HG02981 (cell line): ENCODE measurements at regions not wholly inside any gene's neighbourhood (a gene's known extent, or its start where the extent isn't known, plus 50 kb on each side); places are given as distances from the start of the nearest gene placed in this dataset.
"Not testable (repeated sequence)": the region's sequence is repeated elsewhere in the genome, so short reads cannot be mapped to it uniquely, and the experiment has no call there.

Experiments
- ATAC-seq: cut with Tn5 transposase; IDR thresholded peaks from one replicate; pipeline ENCODE4 v1.9.1; 2021; ENCODE audit warnings: mild to moderate bottlenecking, moderate library complexity; ENCODE audit not compliant: unreplicated experiment

DNA sequence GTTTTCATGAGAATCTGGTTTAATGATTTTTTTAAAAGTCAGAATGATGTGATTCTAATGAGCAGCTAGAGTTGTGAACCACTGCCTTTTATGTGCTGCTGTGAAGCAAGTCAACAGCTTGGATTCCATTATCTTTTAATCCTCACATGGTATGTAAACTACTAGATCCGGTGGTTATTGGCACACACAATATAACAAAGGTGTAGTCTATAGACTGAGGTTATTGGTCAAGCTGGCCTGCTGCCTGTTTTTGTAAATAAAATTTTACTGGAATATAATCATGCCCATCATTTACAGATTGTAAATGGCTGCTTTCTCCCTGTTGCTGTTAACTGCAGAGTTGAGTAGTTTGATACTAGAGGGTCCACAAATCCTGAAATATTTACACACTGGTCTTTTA is 103.1 kb downstream of the OTOL1 start:
- no peak for ATAC-seq

- no peak for ATAC-seq
Observed at GRCh38 chr3:161600173-161600572, 103.6 kb downstream of the OTOL1 start.

DNA sequence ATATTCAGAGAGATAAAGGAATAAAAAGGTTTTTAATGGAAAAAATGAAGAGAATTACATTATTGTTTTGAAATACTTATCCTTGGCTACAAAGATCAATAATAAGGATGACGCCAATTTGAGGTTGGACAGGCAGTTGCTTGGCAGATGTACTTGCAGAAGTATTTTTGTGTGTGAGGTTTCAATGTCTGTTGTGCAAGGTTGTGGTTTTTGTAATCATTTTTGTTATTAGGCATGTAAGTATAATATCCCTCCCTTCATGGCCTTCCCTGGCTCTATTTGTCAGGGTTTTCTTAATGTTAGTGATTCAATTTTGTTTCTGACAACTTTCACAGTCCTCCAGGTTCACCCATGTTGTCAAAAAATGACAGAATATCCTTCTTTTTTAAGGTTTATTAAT is 105.9 kb downstream of the OTOL1 start:
- ATAC-seq = no peak

- ATAC-seq = no peak
Observed at GRCh38 chr3:161602918-161603317, 106.3 kb downstream of the OTOL1 start.

GRCh38 chr3:161607056-161607455 is 110.4 kb downstream of the OTOL1 start:
- no peak for ATAC-seq

DNA sequence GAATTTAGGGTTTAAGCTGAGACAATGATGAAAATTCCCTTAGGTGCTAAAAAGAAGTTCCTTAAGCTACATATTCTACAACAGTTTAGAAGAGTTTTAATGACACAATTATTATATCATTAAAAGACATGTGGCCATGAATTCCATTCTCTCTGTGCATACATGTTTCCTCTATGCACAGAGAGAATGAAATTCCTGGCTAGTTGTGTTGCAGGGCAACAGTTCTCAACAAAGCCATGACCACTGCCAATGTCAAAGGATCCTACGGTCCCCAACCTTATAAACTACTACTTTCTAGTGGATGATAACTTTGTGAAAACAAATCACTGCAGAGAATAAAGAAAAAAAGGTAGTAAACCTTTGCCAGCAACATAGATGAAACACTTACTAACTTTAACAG is 122.7 kb downstream of the OTOL1 start:
- ATAC-seq = no peak

GRCh38 chr3:161630794-161631193 is 134.2 kb downstream of the OTOL1 start:
- no peak for ATAC-seq

GRCh38 chr3:161631536-161631935 is 134.9 kb downstream of the OTOL1 start:
- ATAC-seq = no peak

DNA sequence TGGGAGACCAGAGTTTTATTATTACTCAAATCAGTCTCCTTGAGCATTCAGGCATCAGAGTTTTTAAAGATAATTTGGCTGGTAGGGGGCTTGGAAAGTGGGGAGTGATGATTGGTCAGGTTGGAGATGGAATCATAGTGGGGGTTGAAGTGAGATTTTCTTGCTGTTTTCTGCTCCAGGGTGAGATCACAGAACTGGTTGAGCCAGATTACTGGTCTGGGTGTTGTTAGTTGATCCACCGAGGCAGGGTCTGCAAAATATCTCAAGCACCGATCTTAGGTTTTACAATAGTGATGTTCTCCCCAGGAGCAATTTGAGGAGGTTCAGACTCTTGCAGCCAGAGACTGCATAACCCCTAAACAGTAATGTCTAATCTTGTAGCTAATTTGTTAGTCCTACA is 141.0 kb downstream of the OTOL1 start:
- no peak for ATAC-seq

GRCh38 chr3:161639095-161639494 is 142.5 kb downstream of the OTOL1 start:
- ATAC-seq = not testable (repeated sequence)

- ATAC-seq = no peak
Observed at GRCh38 chr3:161640181-161640580, 143.6 kb downstream of the OTOL1 start.

- no peak for ATAC-seq
Observed at GRCh38 chr3:161641287-161641686, 144.7 kb downstream of the OTOL1 start.

DNA sequence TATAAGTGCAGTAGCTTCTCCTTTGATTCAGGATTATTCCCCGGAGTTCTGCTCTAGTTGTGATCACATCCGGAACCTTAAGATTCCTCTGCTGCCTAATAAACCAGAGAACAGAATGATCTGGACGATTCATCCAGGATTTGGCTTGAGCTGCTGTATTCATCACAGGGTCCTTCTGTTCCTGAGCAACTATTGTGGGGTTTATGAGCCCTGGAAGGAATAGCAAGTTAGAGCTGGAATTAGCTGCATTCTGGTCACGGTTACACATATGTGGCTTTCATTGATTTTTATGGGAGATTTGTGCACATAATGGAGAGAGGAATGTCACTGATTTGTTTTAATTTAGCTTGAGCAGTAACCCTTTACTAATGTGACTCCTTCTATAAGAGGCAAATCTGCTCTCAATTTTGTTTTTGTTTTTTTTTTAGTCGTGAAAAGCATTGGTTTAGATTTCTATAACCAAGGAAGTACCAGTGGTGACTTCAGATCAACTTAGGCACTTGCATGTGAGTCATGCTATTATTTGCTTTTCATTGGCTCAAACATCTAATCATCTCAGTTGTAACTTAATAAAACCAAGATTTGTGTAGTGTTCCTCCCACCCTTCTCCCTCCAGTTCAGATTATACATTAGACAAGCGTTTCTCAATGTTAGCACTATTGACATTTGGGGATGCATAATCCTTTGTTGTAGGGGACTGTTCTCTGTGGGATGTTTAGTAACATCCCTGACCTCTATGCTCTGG is 148.5 kb downstream of the OTOL1 start:
- ATAC-seq = no peak

DNA sequence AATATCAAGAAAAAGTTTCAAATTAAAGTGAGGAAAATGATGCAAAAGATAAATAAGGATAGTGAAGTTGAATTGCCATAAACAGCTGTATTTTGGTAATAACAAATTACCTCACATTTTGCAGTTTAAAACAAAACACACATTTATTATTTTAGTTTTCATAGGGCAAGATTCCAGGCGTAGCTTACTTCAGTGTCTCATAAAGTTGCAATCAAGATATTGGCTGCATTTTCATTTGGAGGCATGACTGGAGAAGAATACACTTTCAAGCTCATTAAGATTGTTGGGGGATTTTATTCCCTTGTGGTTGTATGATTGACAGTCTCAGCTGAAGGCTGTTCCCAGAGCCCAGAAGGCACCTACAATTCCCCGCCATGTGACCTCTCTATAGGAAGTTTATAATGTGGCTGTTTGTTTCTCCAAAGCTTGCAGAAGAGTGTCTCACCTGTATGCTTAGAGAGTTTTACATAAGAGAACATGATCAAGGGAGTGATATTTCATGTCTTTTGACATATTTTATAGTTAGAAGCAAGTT is 151.4 kb downstream of the OTOL1 start:
- ATAC-seq = no peak

DNA sequence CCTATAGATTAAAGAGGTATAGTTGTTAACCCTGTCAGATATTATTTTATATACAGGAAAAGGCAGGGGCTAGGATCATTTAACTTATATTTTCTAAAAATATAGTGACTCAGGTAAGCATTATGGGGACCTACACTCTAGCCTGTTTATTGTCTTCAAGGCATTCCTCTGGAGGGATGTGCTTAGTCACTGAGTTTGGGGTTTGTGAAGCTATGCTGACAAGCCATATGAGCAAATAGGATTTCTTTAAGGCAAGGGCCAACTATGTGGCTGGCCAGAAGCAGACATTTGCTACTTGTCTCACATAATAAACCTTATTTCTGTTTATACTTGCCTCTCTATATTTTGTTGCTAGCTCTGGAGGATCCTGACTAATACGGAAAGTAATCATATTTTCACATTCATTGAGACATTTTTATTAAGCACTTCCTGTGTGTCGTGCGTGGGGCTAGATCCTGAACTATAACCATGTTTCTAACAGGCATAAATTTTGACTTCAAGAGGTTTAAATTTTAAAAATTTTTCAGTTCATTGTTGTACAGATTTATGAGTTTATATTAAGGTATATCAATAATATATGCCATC is 153.4 kb downstream of the OTOL1 start:
- no peak for ATAC-seq

DNA sequence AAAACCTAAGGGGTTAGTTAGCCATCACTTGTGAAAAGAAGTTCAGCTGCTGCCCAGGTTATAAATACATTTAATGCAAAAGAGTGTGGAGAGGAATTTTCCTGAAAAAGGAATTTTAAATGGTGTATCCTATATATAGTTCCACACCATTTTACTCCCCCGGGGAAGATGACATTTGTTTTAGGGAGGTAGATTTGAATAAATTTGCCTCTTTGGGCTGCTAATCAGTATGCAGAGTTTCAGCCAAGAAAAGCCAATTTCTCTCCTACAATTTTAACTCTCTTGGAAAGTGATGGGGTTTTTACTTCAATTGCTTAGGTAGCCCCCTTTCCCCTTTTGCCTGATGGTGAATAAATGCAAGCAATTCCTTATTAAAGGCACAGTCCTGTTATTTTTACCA is 161.2 kb downstream of the OTOL1 start:
- no peak for ATAC-seq

DNA sequence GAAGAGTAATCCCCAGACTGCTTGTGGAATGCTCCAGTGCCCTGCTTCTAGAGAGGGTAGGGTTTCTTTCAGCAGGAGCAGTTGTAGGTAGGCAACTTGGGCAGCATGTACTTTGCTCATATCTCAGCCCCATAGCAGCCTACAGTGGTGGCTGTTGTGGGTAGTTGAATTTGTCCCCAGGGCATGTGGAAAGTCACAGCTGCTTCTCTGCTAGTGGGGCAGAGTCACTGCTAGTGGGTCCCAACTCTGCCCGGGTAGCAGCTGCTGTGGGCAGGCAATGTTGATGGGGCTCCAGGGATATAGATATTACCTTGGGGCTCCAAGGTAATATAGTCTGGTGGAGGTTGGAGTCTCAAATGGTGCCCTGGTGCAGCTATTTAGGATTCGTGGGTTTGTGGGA is 174.5 kb downstream of the OTOL1 start:
- ATAC-seq = no peak

GRCh38 chr3:161672478-161672877 is 175.9 kb downstream of the OTOL1 start:
- ATAC-seq = no peak

DNA sequence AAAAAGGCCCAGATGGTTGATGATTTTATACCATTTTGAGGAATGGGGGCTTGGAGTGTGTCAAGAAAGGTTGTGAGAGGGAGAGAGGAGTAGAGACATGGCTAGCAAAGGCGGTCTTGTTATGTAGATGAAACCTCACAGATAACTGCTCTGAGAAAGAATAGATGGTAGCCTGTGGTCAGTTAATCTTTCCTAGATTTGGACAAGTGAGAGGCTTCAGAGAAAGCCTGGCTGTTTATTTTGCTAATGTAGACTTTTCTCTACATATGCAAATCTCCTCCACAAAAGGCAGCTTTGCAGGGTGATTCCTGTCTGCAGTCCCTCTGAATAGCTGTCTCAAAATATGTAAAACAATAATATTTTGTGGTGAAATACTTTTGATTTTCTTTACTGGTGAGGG is 177.3 kb downstream of the OTOL1 start:
- no peak for ATAC-seq

- ATAC-seq = no peak
Observed at GRCh38 chr3:161674402-161674801, 177.8 kb downstream of the OTOL1 start.

DNA sequence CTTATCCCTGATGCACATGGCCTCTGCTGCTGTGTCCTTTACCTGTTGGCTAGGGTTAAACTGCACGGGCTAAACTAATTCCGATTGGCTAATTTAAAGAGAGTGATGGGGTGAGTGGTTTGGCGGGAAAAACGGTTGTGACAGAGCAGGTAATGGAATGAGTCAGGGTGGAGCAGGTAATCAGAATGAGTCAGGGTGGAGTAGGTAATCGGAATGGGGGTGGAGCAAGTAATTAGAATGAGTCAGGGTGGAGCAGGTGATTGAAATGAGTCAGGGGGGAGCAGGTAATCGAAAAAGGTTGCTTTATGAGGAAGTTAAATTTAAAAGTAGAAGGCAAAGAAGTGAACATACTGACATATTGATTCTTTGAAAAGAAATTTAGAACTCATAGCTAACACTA is 185.2 kb downstream of the OTOL1 start:
- ATAC-seq = not testable (repeated sequence)

- no peak for ATAC-seq
Observed at GRCh38 chr3:161682715-161683114, 186.1 kb downstream of the OTOL1 start.
